Kidney epithelial cell (primary cell): ENCODE measurements at regions not wholly inside any gene's neighbourhood (a gene's known extent, or its start where the extent isn't known, plus 50 kb on each side); places are given as distances from the start of the nearest gene placed in this dataset.
"Not testable (repeated sequence)": the region's sequence is repeated elsewhere in the genome, so short reads cannot be mapped to it uniquely, and the experiment has no call there.

Experiments
- DNase-seq: peaks from one replicate; pipeline ENCODE4 v3.0.0-alpha.2; 2010; ENCODE audit warnings: low read depth
- H3K27me3 ChIP-seq: 2 replicates; pipeline ENCODE4 v1.6.0; 2011; ENCODE audit warnings: low read length; ENCODE audit not compliant: control insufficient read depth, insufficient read depth
- H3K36me3 ChIP-seq: 2 replicates; pipeline ENCODE4 v1.5.1; 2011; ENCODE audit warnings: low read length; ENCODE audit not compliant: control insufficient read depth, insufficient read depth
- H3K4me3 ChIP-seq: 2 replicates; pipeline ENCODE4 v1.5.1; 2011; ENCODE audit warnings: low read depth, mild to moderate bottlenecking, control low read depth, low read length
- TF ChIP-seq, protein P1 (sequence below): IDR thresholded peaks from 2 replicates; pipeline ENCODE4 v1.5.1; 2011; ENCODE audit warnings: mild to moderate bottlenecking, moderate library complexity, low read length, control low read depth, inconsistent platforms; ENCODE audit not compliant: insufficient read depth, poor library complexity, severe bottlenecking

GRCh38 chr6:74901576-74901975 lies 304.3 kb downstream of the COL12A1 start:
- Histone ChIP-seq H3K4me3 (no peak overlapping the region), H3K36me3 (no peaks in the 10 kb centered on the region), H3K27me3 (no peaks in the 10 kb centered on the region)
- TF ChIP-seq, protein P1, sequence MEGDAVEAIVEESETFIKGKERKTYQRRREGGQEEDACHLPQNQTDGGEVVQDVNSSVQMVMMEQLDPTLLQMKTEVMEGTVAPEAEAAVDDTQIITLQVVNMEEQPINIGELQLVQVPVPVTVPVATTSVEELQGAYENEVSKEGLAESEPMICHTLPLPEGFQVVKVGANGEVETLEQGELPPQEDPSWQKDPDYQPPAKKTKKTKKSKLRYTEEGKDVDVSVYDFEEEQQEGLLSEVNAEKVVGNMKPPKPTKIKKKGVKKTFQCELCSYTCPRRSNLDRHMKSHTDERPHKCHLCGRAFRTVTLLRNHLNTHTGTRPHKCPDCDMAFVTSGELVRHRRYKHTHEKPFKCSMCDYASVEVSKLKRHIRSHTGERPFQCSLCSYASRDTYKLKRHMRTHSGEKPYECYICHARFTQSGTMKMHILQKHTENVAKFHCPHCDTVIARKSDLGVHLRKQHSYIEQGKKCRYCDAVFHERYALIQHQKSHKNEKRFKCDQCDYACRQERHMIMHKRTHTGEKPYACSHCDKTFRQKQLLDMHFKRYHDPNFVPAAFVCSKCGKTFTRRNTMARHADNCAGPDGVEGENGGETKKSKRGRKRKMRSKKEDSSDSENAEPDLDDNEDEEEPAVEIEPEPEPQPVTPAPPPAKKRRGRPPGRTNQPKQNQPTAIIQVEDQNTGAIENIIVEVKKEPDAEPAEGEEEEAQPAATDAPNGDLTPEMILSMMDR: no peak
- no peak for DNase-seq

- Histone ChIP-seq H3K4me3 (no peak overlapping the region), H3K27me3 (no peaks in the 10 kb centered on the region), H3K36me3 (no peaks in the 10 kb centered on the region)
- no peak for DNase-seq
- TF ChIP-seq, protein P1: no peak
These were observed 306.4 kb downstream of the COL12A1 start for GRCh38 chr6:74899416-74899815.

- Histone ChIP-seq H3K36me3 (no peaks in the 10 kb centered on the region), H3K27me3 (no peaks in the 10 kb centered on the region), H3K4me3 (no peak overlapping the region)
- no peak for DNase-seq
- TF ChIP-seq, protein P1: no peak
These were observed 313.8 kb downstream of the COL12A1 start for GRCh38 chr6:74892091-74892490.

DNA sequence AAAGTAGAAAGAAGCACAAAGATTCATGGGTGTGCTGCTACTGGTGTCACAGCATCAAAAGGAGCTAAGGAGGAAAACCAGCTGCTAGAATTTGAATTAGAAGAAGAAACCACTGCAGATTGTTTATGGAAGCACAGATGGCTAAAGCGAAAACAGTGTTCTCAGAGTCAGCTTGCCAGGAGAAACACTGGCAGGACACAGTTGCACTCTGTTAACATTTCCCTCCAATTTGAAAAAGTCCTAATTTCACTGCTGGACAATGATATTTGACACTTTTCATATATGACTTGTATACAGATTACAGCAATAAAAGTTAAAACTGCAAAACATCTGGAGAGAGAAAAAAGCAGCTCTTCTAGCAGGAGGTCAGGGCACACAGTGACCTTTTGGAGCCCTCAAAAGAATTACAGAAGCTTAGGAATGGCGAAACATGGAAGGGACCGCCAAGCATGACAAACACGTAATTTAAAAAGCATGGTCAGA lies 314.5 kb downstream of the COL12A1 start:
- Histone ChIP-seq H3K4me3 (no peak overlapping the region), H3K27me3 (no peaks in the 10 kb centered on the region), H3K36me3 (no peaks in the 10 kb centered on the region)
- DNase-seq: no peak
- TF ChIP-seq, protein P1: no peak

DNA sequence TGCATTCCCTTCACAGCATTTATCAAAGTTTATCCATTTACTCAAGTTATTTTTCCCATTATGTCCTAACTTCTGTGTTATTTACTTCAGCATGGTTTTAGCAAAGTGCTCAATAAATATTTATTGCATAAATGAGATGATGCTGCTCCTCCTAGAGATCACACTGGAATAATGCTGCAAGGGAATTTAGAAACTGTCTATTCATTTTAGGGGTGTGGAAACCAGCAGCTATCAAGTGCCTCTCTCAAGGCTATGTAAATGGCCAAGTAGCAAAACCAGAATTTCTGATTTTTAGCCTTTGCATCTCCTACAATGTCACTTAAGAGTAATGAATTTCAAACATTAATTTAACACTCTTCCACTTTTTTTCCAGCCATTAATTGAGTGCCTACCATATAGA lies 316.2 kb downstream of the COL12A1 start:
- TF ChIP-seq, protein P1: no peak
- no peak for DNase-seq
- Histone ChIP-seq H3K36me3 (no peaks in the 10 kb centered on the region), H3K4me3 (no peak overlapping the region), H3K27me3 (no peaks in the 10 kb centered on the region)

DNA sequence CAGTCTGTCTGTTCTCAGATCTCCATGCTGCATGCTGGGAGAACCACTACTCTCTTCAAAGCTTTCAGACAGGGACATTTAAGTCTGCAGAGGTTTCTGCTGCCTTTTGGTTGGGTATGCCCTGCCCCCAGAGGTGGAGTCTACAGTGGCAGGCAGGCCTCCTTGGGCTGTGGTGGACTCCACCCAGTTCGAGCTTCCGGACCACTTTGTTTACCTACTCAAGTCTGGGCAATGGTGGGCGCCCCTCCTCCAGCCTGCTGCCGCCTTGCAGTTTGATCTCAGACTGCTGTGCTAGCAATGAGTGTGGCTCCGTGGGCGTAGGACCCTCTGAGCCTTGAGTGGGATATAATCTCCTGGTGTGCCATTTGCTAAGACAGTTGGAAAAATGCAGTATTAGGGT lies 317.1 kb downstream of the COL12A1 start:
- H3K4me3 ChIP-seq: not testable (repeated sequence)

More for the DNA sequence above, 317.1 kb downstream of the COL12A1 start:
- H3K27me3 ChIP-seq, H3K36me3 ChIP-seq, DNase-seq: not testable (repeated sequence)
